ENCODE measurements at regions not wholly inside any gene's neighbourhood (a gene's known extent, or its start where the extent isn't known, plus 50 kb on each side); places are given as distances from the start of the nearest gene placed in this dataset.

- ATAC-seq (ENCODE audit: low FRiP score) (no peak), DNase-seq (ENCODE audit: low spot score) (no peak)
- no peak for TF ChIP-seq CTCF (IDR thresholded peaks at IDR 0.05)
These were observed 125.6 kb upstream of the PITX1 start for GRCh38 chr5:135159626-135160025.

GRCh38 chr5:135158982-135159381 lies 125.0 kb upstream of the PITX1 start:
- no peak for DNase-seq (ENCODE audit: low spot score)
- ATAC-seq (ENCODE audit: low FRiP score), result no peak
- no peak for TF ChIP-seq CTCF (IDR thresholded peaks at IDR 0.05)

DNA sequence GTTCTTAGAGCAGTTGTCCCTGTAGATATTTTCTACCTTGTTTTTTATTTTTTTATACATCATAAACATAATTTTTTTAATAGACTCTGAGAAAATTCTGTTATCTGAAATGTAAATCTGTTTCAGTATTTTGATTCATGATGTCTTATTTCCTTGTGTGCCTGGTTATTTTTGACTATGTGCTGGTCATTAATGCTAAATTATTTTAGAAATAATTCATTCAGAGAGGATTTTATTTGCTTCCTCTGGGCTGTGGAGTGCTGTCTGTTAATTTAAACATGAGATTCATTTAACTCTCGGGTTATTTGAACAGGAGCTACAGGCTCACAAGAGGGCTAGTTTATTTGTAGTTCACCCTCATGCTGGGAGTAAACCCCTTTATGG lies 124.3 kb upstream of the PITX1 start:
- DNase-seq (ENCODE audit: low spot score) (no peak), ATAC-seq (ENCODE audit: low FRiP score) (no peak)
- TF ChIP-seq CTCF (IDR thresholded peaks at IDR 0.05), result no peak

DNA sequence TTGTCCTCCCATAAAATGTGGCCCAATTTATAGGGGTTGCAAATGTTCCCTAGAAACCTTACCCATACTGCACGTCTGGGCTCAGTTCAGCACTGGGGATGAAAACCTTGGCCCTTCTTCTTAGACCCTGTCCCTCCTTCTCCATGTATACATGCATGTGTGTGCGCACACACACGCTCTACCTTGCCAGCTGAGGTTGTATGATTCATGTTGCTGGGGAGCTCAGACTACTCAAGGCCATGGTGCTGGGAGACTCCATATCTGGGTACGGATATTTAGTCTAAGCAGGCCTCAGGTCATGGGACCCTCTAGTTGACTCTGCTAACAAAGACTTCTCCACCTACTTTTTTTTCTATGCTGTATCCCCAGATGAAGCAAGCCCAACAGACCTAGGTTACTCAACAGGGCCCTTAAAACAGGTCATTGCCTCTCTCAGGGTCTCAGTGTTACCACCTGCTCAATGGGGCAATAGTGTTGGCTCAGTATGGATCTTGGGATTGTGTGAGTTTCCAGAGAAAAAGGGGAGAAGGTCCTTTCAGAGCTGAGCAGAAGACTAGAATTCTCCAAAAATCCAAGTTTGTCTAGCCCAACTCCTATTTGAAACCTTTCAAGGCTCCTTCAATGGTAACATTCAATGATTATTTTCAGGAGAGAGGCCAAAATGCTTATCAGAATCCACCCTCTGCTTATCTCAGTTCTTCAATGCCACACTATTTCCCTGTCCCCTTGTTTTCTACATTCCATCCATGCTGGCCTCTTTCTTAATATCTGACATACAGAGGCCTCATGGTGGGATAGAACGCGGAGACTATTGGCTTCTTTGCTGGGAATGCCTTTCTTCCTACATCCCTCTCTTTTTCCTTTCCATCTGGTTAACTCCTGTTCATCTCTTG lies 123.6 kb upstream of the PITX1 start:
- no peak for TF ChIP-seq CTCF (IDR thresholded peaks at IDR 0.05)
- ATAC-seq (ENCODE audit: low FRiP score) (no peak), DNase-seq (ENCODE audit: low spot score) (no peak)

- ATAC-seq (ENCODE audit: low FRiP score), result no peak
- no peak for TF ChIP-seq CTCF (IDR thresholded peaks at IDR 0.05)
- no peak for DNase-seq (ENCODE audit: low spot score)
These were observed 122.8 kb upstream of the PITX1 start for GRCh38 chr5:135156715-135157404.

GRCh38 chr5:135156337-135156714 lies 122.3 kb upstream of the PITX1 start:
- no peak for TF ChIP-seq CTCF (IDR thresholded peaks at IDR 0.05)
- ATAC-seq (ENCODE audit: low FRiP score) (no peak), DNase-seq (ENCODE audit: low spot score) (no peak)

All from omental fat pad (tissue), 3 donors.